ENCODE measurements at regions not wholly inside any gene's neighbourhood (a gene's known extent, or its start where the extent isn't known, plus 50 kb on each side); places are given as distances from the start of the nearest gene placed in this dataset.

GRCh38 chr11:122598971-122599370 is 56.6 kb upstream of the UBASH3B start:
- DNase-seq (ENCODE audit: low read depth in 1 of 2, low spot score in 2 of 2): no peak
- Histone ChIP-seq H3K9ac (replicated peaks in 1 of 4; ENCODE audit: extremely low read depth in 1 of 4, low read depth in 3 of 4, low read length in 3 of 4) (no peak overlapping the region), H3K27me3 (replicated peaks in 1 of 4; ENCODE audit: control insufficient read depth in 3 of 4, extremely low read depth in 1 of 4, insufficient read depth in 3 of 4, low read length in 3 of 4) (no peaks in the 10 kb centered on the region), H3K36me3 (ENCODE audit: control insufficient read depth in 2 of 4, insufficient read depth in 4 of 4, low read length in 3 of 4) (no peaks in the 10 kb centered on the region), H3K14ac (ENCODE audit: insufficient read length) (no peak overlapping the region), H4K91ac (replicated peaks; ENCODE audit: insufficient read length, low read length) (no peak overlapping the region), H3K4me1 (replicated peaks in 1 of 4; ENCODE audit: control insufficient read depth in 3 of 4, insufficient read depth in 4 of 4, low read length in 3 of 4) (no peaks in the 10 kb centered on the region), H3K27ac (ENCODE audit: low read depth, low read length) (no peak overlapping the region), H4K20me1 (replicated peaks in 1 of 2; ENCODE audit: control insufficient read depth in 1 of 2, insufficient read depth in 2 of 2, low read length in 2 of 2) (no peaks in the 10 kb centered on the region), H3K9me3 (ENCODE audit: insufficient read depth in 2 of 2, low read depth in 1 of 2, low read length in 1 of 2) (peaks cover 0 to 2% of the 10 kb centered on the region in 2 experiments; a peak in 1 of 4 replicates), H3K56ac (replicated peaks; ENCODE audit: insufficient read length, low read depth, low read length) (no peak overlapping the region), H2BK15ac (ENCODE audit: low read length) (no peak overlapping the region), H3K4ac (replicated peaks; ENCODE audit: insufficient read length, low read depth, low read length) (no peak overlapping the region), H4K8ac (ENCODE audit: extremely low read depth, insufficient read depth, low read length) (no peak overlapping the region), H4K5ac (ENCODE audit: insufficient read length, low read depth, low read length) (no peak overlapping the region), H3K23ac (ENCODE audit: insufficient read length) (no peak overlapping the region), H2BK12ac (ENCODE audit: low read depth, low read length) (no peak overlapping the region), H3K23me2 (ENCODE audit: low read depth, low read length) (no peaks in the 10 kb centered on the region), H3K79me1 (ENCODE audit: low read depth, low read length) (no peaks in the 10 kb centered on the region), H3K18ac (ENCODE audit: extremely low read depth, low read length) (no peak overlapping the region; the same call in 1 of the 2 replicates), H3K4me3 (ENCODE audit: extremely low read depth in 1 of 4, insufficient read depth in 2 of 4, low read depth in 3 of 4, low read length in 4 of 4) (no peak overlapping the region), H2BK5ac (ENCODE audit: low read depth, low read length) (no peak overlapping the region), H2AFZ (ENCODE audit: low read length) (peak overlapping the region; percentile 62; the same call in 1 of the 2 replicates), H2AK5ac (ENCODE audit: low read depth, low read length) (no peak overlapping the region), H3K79me2 (ENCODE audit: control insufficient read depth in 1 of 2, insufficient read depth in 2 of 2, low read length in 2 of 2) (no peaks in the 10 kb centered on the region), H2BK120ac (replicated peaks; ENCODE audit: low read depth, low read length) (no peak overlapping the region), H3K4me2 (ENCODE audit: insufficient read depth in 1 of 2, low read depth in 2 of 2, low read length in 2 of 2) (no peak overlapping the region), H2BK20ac (ENCODE audit: low read length) (no peak overlapping the region)
- ChIA-PET CTCF (ENCODE audit: partially characterized antibody) (interaction anchor here (0.8 kb wide), 1 partner anchor 40 kb away, joined by 4 read pairs; no protein-coding TSS in a partner anchor), POLR2A (ENCODE audit: partially characterized antibody) (no interaction called here)
- TF ChIP-seq EP300 (IDR thresholded peaks at IDR 0.05; ENCODE audit: borderline replicate concordance in 1 of 2, low read depth in 2 of 2, low read length in 2 of 2) (no peak), TCF12 (IDR thresholded peaks at IDR 0.05; ENCODE audit: low read depth, low read length) (no peak), CREB1 (IDR thresholded peaks at IDR 0.05) (no peak), JUND (IDR thresholded peaks at IDR 0.05; ENCODE audit: low read length) (no peak), CTBP2 (IDR thresholded peaks at IDR 0.05; ENCODE audit: borderline replicate concordance, insufficient read depth, insufficient read length, low read length) (no peak), SAP30 (IDR thresholded peaks at IDR 0.05; ENCODE audit: insufficient read depth, insufficient replicate concordance, low read length) (no peak), PHF8 (conservative IDR thresholded peaks at IDR 0.05; ENCODE audit: low read depth, low read length) (no peak), SP4 (IDR thresholded peaks at IDR 0.05; ENCODE audit: low read length) (no peak), KDM4A (IDR thresholded peaks at IDR 0.05; ENCODE audit: low read depth, low read length, severe bottlenecking) (no peak), SP2 (IDR thresholded peaks at IDR 0.05; ENCODE audit: low read length) (no peak), GTF2F1 (IDR thresholded peaks at IDR 0.05; ENCODE audit: borderline replicate concordance, low read depth, low read length) (no peak), ASH2L (IDR thresholded peaks at IDR 0.05; ENCODE audit: low read length) (no peak), NANOG (IDR thresholded peaks at IDR 0.05; ENCODE audit: insufficient read depth, low read depth, low read length, poor library complexity, severe bottlenecking) (no peak), TAF1 (IDR thresholded peaks at IDR 0.05; ENCODE audit: low read depth, low read length) (no peak), SIX5 (IDR thresholded peaks at IDR 0.05; ENCODE audit: low read depth, low read length) (no peak)
- WGBS, 2 experiments (ENCODE audit: extremely low coverage in 1 of 2, insufficient coverage in 1 of 2, insufficient read length in 1 of 2, insufficient replicate concordance in 2 of 2, low coverage in 1 of 2, low lambda C conversion rate in 2 of 2, missing lambda C conversion rate in 1 of 2): 100% methylated on average over 3 of the region's 3 CpGs; no CpG with 5 or more reads in 1 of the 2 experiments
- no peak for FAIRE-seq

Data from H1 (cell line).